ENCODE measurements at regions not wholly inside any gene's neighbourhood (a gene's known extent, or its start where the extent isn't known, plus 50 kb on each side); places are given as distances from the start of the nearest gene placed in this dataset.

DNA sequence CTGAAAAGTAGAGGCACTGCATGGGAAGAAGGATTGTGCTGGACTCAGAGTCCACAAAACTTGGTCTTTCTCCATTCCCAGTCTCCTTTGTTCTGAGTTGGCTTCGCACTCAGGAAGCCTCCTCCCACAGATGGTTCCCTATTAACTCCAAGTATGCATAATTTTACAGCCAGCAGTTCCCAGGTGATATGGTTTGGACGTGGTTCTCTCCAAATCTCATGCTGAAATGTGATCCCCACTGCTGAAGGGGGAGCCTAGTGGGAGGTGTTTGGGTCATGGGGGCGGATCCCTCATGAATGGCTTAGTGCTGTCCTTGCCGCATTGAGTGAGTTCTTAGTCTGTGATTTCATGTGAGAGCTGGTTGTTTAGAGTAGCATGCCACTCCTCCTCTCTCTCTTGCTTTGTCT lies 86.6 kb downstream of the FEM1C start:
- no peak for FAIRE-seq
- no peak overlapping the region for H3K4me2 ChIP-seq (ENCODE audit: control insufficient read depth, insufficient read depth)
- RAD21 ChIA-PET (ENCODE audit: unreplicated experiment): no interaction called here

More for the DNA sequence above, 86.6 kb downstream of the FEM1C start:
- CTCF ChIA-PET: no interaction called here
- H3K36me3 ChIP-seq (ENCODE audit: control insufficient read depth in 2 of 2, insufficient read depth in 2 of 2, low read length in 1 of 2): no peaks in the 10 kb centered on the region
- in situ Hi-C loops (cut with MboI): no loop called here
- DNase-seq (ENCODE audit: low read depth, low spot score) (no peak), ATAC-seq (no peak)
- H3K27ac ChIP-seq (ENCODE audit: control insufficient read depth, insufficient read depth): no peak overlapping the region
- 70% methylated on average over 4 of the region's 4 CpGs for WGBS (ENCODE audit: insufficient coverage, insufficient replicate concordance, low lambda C conversion rate, missing lambda C conversion rate)
- no peaks in the 10 kb centered on the region for H3K79me2 ChIP-seq (ENCODE audit: control insufficient read depth, insufficient read depth, low read length)
- H3K4me1 ChIP-seq (ENCODE audit: control insufficient read depth, insufficient read depth, low read length): peaks cover 3% of the 10 kb centered on the region; the same call in 1 of the 2 replicates
- H3K27me3 ChIP-seq (replicated peaks in 1 of 2; ENCODE audit: control insufficient read depth in 2 of 2, insufficient read depth in 2 of 2, low read length in 1 of 2): no peaks in the 10 kb centered on the region
- no TSS peak for BruUV-seq (replicated peaks)
- intact Hi-C loops (cut with micrococcal nuclease; ENCODE audit: unreplicated experiment): no loop called here
- H4K20me1 ChIP-seq (ENCODE audit: control insufficient read depth, insufficient read depth): no peaks in the 10 kb centered on the region
- no peaks in the 10 kb centered on the region for H3K9me3 ChIP-seq (replicated peaks; ENCODE audit: control insufficient read depth, insufficient read depth, low read length)
- H2AFZ ChIP-seq (ENCODE audit: control insufficient read depth, low read depth, low read length): no peak overlapping the region
- H3K9ac ChIP-seq (ENCODE audit: control insufficient read depth, insufficient read depth, low read length): no peak overlapping the region
- SMC1A ChIA-PET (ENCODE audit: uncharacterized antibody, unreplicated experiment): interaction anchor here (1.8 kb wide), 1 partner anchor 79 kb away, joined by 4 read pairs; no protein-coding TSS in a partner anchor
- POLR2A ChIA-PET: no interaction called here
- no peak overlapping the region for H3K4me3 ChIP-seq
- TF ChIP-seq PAX8 (IDR thresholded peaks at IDR 0.05) (no peak), BRCA1 (IDR thresholded peaks at IDR 0.05; ENCODE audit: low read depth, low read length) (no peak), CHD4 (IDR thresholded peaks at IDR 0.05) (no peak), FOXK2 (IDR thresholded peaks at IDR 0.05) (no peak), MEF2A (IDR thresholded peaks at IDR 0.05; ENCODE audit: insufficient read depth, low read depth, low read length) (no peak), CHD2 (IDR thresholded peaks at IDR 0.05; ENCODE audit: borderline replicate concordance, low read depth, low read length) (no peak), SIX5 (IDR thresholded peaks at IDR 0.05; ENCODE audit: low read depth, low read length, severe bottlenecking) (no peak), POLR2A (IDR thresholded peaks at IDR 0.05; ENCODE audit: low read depth, low read length) (no peak)
- TF ChIP-seq, protein P1, sequence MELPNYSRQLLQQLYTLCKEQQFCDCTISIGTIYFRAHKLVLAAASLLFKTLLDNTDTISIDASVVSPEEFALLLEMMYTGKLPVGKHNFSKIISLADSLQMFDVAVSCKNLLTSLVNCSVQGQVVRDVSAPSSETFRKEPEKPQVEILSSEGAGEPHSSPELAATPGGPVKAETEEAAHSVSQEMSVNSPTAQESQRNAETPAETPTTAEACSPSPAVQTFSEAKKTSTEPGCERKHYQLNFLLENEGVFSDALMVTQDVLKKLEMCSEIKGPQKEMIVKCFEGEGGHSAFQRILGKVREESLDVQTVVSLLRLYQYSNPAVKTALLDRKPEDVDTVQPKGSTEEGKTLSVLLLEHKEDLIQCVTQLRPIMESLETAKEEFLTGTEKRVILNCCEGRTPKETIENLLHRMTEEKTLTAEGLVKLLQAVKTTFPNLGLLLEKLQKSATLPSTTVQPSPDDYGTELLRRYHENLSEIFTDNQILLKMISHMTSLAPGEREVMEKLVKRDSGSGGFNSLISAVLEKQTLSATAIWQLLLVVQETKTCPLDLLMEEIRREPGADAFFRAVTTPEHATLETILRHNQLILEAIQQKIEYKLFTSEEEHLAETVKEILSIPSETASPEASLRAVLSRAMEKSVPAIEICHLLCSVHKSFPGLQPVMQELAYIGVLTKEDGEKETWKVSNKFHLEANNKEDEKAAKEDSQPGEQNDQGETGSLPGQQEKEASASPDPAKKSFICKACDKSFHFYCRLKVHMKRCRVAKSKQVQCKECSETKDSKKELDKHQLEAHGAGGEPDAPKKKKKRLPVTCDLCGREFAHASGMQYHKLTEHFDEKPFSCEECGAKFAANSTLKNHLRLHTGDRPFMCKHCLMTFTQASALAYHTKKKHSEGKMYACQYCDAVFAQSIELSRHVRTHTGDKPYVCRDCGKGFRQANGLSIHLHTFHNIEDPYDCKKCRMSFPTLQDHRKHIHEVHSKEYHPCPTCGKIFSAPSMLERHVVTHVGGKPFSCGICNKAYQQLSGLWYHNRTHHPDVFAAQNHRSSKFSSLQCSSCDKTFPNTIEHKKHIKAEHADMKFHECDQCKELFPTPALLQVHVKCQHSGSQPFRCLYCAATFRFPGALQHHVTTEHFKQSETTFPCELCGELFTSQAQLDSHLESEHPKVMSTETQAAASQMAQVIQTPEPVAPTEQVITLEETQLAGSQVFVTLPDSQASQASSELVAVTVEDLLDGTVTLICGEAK (IDR thresholded peaks at IDR 0.05; ENCODE audit: borderline replicate concordance): no peak

All from GM12878 (cell line).